Muscle of back (tissue), 3 donors: ENCODE measurements at regions not wholly inside any gene's neighbourhood (a gene's known extent, or its start where the extent isn't known, plus 50 kb on each side); places are given as distances from the start of the nearest gene placed in this dataset.
"Not testable (repeated sequence)": the region's sequence is repeated elsewhere in the genome, so short reads cannot be mapped to it uniquely, and the experiment has no call there.

ENCODE experiments used
- DNase-seq, 3 donors: peaks; one replicate each; pipeline versions ENCODE4 v3.0.0 to v3.0.0-alpha.2; 2013

GRCh38 chrX:96430756-96431455 is 253.7 kb upstream of the DIAPH2 start:
- DNase-seq, result no peak

- no peak for DNase-seq
These were observed 252.0 kb upstream of the DIAPH2 start for GRCh38 chrX:96432647-96433046.

- DNase-seq, result no peak
These were observed 251.1 kb upstream of the DIAPH2 start for GRCh38 chrX:96433409-96434077.

GRCh38 chrX:96435378-96436035 is 249.1 kb upstream of the DIAPH2 start:
- peak in 1 of 3 donors; percentile 19 for DNase-seq

- peak in 2 of 3 donors; percentile 14 to 59 for DNase-seq
These were observed 248.5 kb upstream of the DIAPH2 start for GRCh38 chrX:96436105-96436504.

GRCh38 chrX:96438803-96439202 is 245.8 kb upstream of the DIAPH2 start:
- peak in 1 of 3 donors; percentile 39 for DNase-seq

- DNase-seq, result no peak
These were observed 243.7 kb upstream of the DIAPH2 start for GRCh38 chrX:96440941-96441340.

- DNase-seq, result no peak
These were observed 239.0 kb upstream of the DIAPH2 start for GRCh38 chrX:96445531-96446065.

- DNase-seq, result no peak
These were observed 238.1 kb upstream of the DIAPH2 start for GRCh38 chrX:96446524-96446923.

- DNase-seq, result no peak
These were observed 237.5 kb upstream of the DIAPH2 start for GRCh38 chrX:96447161-96447560.

GRCh38 chrX:96449191-96449590 is 235.5 kb upstream of the DIAPH2 start:
- peak in 1 of 3 donors; percentile 67 for DNase-seq

- DNase-seq, result peak in 2 of 3 donors; percentile 42 to 76
These were observed 234.7 kb upstream of the DIAPH2 start for GRCh38 chrX:96449896-96450295.

- DNase-seq, result no peak
These were observed 231.5 kb upstream of the DIAPH2 start for GRCh38 chrX:96453139-96453538.

- DNase-seq, result no peak
These were observed 229.6 kb upstream of the DIAPH2 start for GRCh38 chrX:96455078-96455477.

GRCh38 chrX:96464880-96465558 is 219.6 kb upstream of the DIAPH2 start:
- DNase-seq, result no peak

- DNase-seq, result no peak
These were observed 210.5 kb upstream of the DIAPH2 start for GRCh38 chrX:96474029-96474740.

- no peak for DNase-seq
These were observed 209.9 kb upstream of the DIAPH2 start for GRCh38 chrX:96474741-96475125.

GRCh38 chrX:96480081-96480480 is 204.6 kb upstream of the DIAPH2 start:
- no peak for DNase-seq

- DNase-seq, result no peak
These were observed 202.8 kb upstream of the DIAPH2 start for GRCh38 chrX:96481831-96482230.

- no peak for DNase-seq
These were observed 200.9 kb upstream of the DIAPH2 start for GRCh38 chrX:96483647-96484160.

- DNase-seq, result not testable (repeated sequence)
These were observed 198.0 kb upstream of the DIAPH2 start for GRCh38 chrX:96486687-96487086.
